GM19468 (cell line): ENCODE measurements at regions not wholly inside any gene's neighbourhood (a gene's known extent, or its start where the extent isn't known, plus 50 kb on each side); places are given as distances from the start of the nearest gene placed in this dataset.
"Not testable (repeated sequence)": the region's sequence is repeated elsewhere in the genome, so short reads cannot be mapped to it uniquely, and the experiment has no call there.

Experiments
- ATAC-seq: cut with Tn5 transposase; IDR thresholded peaks from one replicate; pipeline ENCODE4 v1.9.1; 2021; ENCODE audit warnings: mild to moderate bottlenecking, moderate library complexity, moderate number of reproducible peaks; ENCODE audit not compliant: unreplicated experiment; ENCODE audit errors: extremely low read depth

DNA sequence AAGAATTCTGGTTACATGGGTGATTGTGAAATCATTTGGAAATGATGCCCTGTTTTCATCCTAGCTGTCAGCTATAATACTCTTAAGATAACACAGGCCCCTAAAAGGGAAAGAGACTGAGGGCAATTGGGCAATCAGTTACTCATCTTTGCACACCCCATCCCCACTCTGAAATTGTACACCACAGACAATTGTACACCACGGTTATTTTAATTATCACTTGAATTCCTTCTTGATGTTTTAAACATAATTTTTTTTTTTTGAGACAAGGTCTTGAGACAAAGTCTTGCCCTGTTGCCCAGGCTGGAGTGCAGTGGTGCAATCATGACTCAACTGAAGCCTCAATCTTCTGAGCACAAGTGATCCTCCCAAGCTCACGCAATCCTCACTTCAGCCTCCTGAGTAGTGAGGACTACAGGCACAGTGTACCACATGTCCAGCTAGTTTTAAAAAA lies 862.4 kb upstream of the ACVR2A start:
- no peak for ATAC-seq

DNA sequence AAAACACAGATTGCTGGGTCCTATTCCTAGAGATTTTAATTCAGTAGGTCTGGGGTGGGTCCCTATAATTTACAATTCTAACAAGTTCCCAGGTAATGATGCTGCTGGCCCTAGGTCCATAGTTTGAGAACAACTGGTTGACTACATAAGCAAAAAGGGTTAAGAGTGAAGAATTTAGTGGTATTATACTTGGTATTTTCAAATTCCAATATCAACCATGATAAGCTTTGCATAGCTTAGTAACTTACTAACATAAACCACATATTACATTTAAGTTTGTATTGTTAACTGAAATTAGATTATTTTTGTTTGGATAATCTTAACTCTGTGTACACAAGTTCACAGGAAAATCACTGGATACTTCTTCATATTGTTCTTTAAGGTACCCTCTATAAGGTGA lies 862.9 kb upstream of the ACVR2A start:
- ATAC-seq, result no peak

GRCh38 chr2:146979746-146980145 lies 865.1 kb upstream of the ACVR2A start:
- no peak for ATAC-seq

GRCh38 chr2:146978577-146979555 lies 866.0 kb upstream of the ACVR2A start:
- ATAC-seq, result no peak

DNA sequence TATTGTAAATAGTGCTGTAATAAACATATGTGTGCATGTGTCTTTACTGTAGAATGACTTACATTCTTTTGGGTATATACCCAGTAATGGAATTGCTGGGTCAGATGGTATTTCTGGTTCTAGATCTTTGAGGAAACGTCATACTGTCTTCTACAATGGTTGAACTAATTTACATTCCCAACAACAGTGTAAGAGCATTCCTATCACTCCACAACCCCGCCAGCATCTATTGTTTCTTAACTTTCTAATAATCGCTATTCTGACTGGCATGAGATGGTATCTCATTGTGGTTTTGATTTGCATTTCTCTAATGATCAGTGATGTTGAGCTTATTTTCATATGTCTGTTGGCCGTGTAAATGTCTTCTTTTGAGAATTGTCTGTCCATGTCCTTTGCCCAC lies 873.8 kb upstream of the ACVR2A start:
- not testable (repeated sequence) for ATAC-seq

GRCh38 chr2:146969703-146970102 lies 875.1 kb upstream of the ACVR2A start:
- not testable (repeated sequence) for ATAC-seq

GRCh38 chr2:146964494-146964893 lies 880.3 kb upstream of the ACVR2A start:
- no peak for ATAC-seq

GRCh38 chr2:146954544-146954943 lies 890.3 kb upstream of the ACVR2A start:
- no peak for ATAC-seq

DNA sequence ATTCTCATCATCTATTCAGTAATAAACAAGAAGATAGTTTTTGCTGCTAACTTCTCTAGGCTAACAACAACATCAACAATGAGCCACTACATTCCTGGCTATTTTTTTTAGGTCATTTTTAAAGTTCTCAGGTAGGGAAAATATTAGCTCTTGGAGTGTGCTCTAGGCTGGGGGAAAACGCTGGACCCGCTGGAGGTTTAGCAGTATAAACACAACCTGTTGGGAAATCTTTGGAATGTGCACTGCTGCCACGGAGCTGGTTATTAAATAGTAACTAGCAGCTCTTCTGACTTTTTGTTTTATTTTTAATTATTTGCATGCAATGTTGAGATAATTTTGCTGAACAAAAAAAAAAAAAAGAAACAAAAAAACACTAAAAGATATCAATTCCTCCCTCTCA lies 892.1 kb upstream of the ACVR2A start:
- no peak for ATAC-seq

DNA sequence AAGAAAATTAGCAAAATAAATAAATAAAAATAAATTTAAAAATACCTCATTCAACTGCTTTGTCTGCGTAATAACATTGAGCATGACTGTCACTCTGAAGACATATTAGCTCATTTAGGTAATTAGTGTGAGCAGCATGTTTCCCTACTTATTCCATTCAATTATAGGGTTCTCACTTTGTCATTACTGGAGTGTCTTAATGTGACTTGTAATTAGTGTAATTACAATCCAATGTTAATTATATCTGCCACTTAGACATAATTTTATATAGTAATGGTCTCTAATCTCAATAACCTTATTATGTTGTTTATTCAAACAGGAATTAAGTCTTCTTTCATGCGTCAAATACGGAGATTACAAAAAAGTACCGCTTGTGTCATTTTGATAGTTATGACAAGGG lies 893.9 kb upstream of the ACVR2A start:
- no peak for ATAC-seq

DNA sequence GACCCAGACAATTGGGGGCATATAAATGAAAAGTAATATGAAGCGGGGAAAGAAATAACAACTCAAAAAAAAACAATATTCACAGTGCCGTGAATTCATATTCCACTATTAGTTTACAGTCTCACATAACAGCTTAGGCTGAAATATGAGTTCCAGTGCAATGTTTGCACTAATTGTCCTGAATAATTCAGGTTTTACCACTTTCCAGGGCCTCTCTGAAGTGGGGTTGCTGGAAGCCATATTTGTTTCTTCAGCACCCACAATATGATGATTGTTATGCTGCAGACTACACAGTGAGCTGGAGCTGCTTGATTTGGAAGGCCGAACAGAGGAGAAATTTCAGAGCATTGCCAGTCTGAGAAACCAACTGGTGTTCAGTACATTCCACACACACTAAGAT lies 894.5 kb upstream of the ACVR2A start:
- ATAC-seq, result no peak

DNA sequence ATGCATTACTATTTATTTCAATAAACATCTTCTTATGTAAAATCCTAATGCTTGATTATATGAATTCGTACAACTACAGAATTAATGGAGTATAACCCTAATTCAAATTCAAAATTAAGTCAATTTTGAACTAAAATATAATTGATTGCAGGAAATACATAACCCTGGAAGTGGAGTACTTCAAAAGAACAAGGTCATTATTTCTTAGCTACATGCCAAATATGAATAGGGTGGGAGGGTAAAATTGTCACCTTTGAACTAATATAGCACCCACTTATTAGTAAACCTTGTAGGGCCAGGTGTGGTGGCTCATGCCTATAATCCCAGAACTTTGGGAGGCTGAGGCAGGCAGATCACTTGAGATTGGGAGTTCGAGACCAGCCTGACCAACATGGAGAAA lies 895.4 kb upstream of the ACVR2A start:
- ATAC-seq, result no peak

DNA sequence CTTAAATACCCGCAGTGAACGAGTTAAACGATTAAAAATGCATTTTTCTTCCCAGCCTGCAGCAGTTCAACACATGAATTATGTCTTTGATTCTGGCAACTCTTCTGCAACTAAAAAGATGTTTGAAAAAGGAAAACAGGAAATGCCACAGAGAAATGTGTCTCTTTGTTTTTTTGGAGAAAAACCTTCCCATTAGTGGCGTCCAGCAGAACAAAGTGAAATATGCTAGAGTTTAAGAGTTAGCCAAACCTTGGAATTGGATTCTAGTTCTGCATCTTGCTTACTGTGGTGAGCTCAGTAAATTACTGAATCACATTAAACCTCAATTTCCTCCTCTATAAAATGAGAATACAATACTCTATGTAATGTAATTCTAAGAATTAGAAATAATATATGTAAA lies 900.2 kb upstream of the ACVR2A start:
- ATAC-seq, result no peak

GRCh38 chr2:146939991-146940685 lies 904.7 kb upstream of the ACVR2A start:
- ATAC-seq, result no peak

- no peak for ATAC-seq
Observed at GRCh38 chr2:146934921-146935320, 909.9 kb upstream of the ACVR2A start.

DNA sequence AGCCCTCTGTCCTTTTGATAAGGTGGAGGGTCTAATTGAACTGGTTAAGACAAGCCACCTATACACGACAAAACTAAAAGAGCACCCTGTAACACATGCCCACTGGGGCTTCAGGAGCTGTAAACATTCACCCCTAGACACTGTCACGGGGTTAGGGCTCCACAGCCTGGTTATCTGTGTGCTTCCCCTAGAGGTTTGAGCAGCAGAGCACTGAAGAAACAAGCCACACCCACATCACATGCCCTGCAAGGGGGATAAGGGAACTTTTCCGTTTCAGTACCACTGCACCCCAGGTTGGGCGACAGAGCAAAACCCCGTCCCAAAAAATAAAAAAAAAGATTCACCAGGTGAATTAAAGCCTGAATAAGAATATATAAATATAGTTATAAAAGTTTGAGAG lies 913.7 kb upstream of the ACVR2A start:
- no peak for ATAC-seq

- no peak for ATAC-seq
Observed at GRCh38 chr2:146927080-146927711, 917.6 kb upstream of the ACVR2A start.

- no peak for ATAC-seq
Observed at GRCh38 chr2:146918280-146918679, 926.5 kb upstream of the ACVR2A start.

- no peak for ATAC-seq
Observed at GRCh38 chr2:146917431-146918042, 927.3 kb upstream of the ACVR2A start.

- ATAC-seq, result no peak
Observed at GRCh38 chr2:146916914-146917313, 927.9 kb upstream of the ACVR2A start.
